IMR-90 (cell line): ENCODE measurements at regions not wholly inside any gene's neighbourhood (a gene's known extent, or its start where the extent isn't known, plus 50 kb on each side); places are given as distances from the start of the nearest gene placed in this dataset.

Experiments
- ATAC-seq: fragments of 200-7000 bp; cut with Tn5 transposase; 2 replicates; pipeline ENCODE4 v1.9.1; 2020; ENCODE audit warnings: low read depth, mild to moderate bottlenecking, moderate library complexity
- BruUV-seq: library from RNA; stranded (reverse); fragments of 400-500 nt; replicated peaks from 2 replicates; lab custom pipeline; 2021; lab: Mats Ljungman, UMichigan
- CTCF ChIA-PET: fragments of 300-600 bp; formaldehyde crosslinking; extraction: SDS; loops from one replicate; lab custom pipeline; 2021; ENCODE audit warnings: antibody characterized with exemption; lab: Yijun Ruan, JAX
- POLR2A ChIA-PET: fragments of 300-600 bp; sonication (Branson Sonifier 250); formaldehyde crosslinking; loops from one replicate; lab custom pipeline; 2022; ENCODE audit warnings: antibody characterized with exemption; ENCODE audit not compliant: unreplicated experiment; lab: Charles Lee
- DNase-seq: peaks from one replicate; pipeline ENCODE4 v3.0.0; 2013
- H2AFZ ChIP-seq: replicated peaks from 2 replicates; pipeline ENCODE3; 2013; ENCODE audit warnings: low read length, mild to moderate bottlenecking; ENCODE audit not compliant: poor library complexity
- H2AK5ac ChIP-seq: 2 replicates; pipeline ENCODE4 v1.6.1; 2013; ENCODE audit warnings: low read depth, low read length, inconsistent platforms
- H2AK9ac ChIP-seq: replicated peaks from 2 replicates; pipeline ENCODE3; 2013; ENCODE audit warnings: mild to moderate bottlenecking, low read depth, low read length, moderate library complexity; ENCODE audit not compliant: poor library complexity
- H2BK120ac ChIP-seq: 2 replicates; pipeline ENCODE4 v1.6.1; 2013; ENCODE audit warnings: low read depth, low read length, inconsistent platforms
- H2BK15ac ChIP-seq: 3 replicates; pipeline ENCODE4 v1.6.1; 2013; ENCODE audit warnings: low read depth, low read length, inconsistent platforms
- H2BK20ac ChIP-seq: 2 replicates; pipeline ENCODE4 v1.6.1; 2013; ENCODE audit warnings: low read depth, mild to moderate bottlenecking, inconsistent platforms, low read length, moderate library complexity
- H2BK5ac ChIP-seq: 2 replicates; pipeline ENCODE4 v1.6.1; 2013; ENCODE audit warnings: mild to moderate bottlenecking, low read depth, low read length, inconsistent platforms; ENCODE audit not compliant: poor library complexity, severe bottlenecking
- H3K14ac ChIP-seq: replicated peaks from 2 replicates; pipeline ENCODE4 v1.6.1; 2013; ENCODE audit warnings: low read depth, low read length, inconsistent platforms
- H3K18ac ChIP-seq: 2 replicates; pipeline ENCODE4 v1.6.1; 2013; ENCODE audit warnings: low read depth, low read length, control low read depth
- H3K23ac ChIP-seq: 2 replicates; pipeline ENCODE4 v1.6.1; 2013; ENCODE audit warnings: low read depth, low read length, inconsistent platforms
- H3K27ac ChIP-seq: 2 replicates; pipeline ENCODE4 v1.5.1; 2013; ENCODE audit warnings: mild to moderate bottlenecking, control low read depth, low read length; ENCODE audit not compliant: insufficient read depth
- H3K27me3 ChIP-seq: 2 replicates; pipeline ENCODE4 v1.6.1; 2013; ENCODE audit warnings: low read length; ENCODE audit not compliant: control insufficient read depth, insufficient read depth
- H3K36me3 ChIP-seq: 2 replicates; pipeline ENCODE4 v1.6.1; 2013; ENCODE audit warnings: low read length, mixed read lengths; ENCODE audit not compliant: control insufficient read depth, insufficient read depth
- H3K4ac ChIP-seq: 2 replicates; pipeline ENCODE4 v1.6.1; 2013; ENCODE audit warnings: low read depth, low read length, inconsistent platforms
- H3K4me1 ChIP-seq: 2 replicates; pipeline ENCODE4 v1.6.1; 2013; ENCODE audit warnings: low read length, mixed read lengths; ENCODE audit not compliant: control insufficient read depth, insufficient read depth
- H3K4me2 ChIP-seq: 2 replicates; pipeline ENCODE4 v1.6.1; 2013; ENCODE audit warnings: low read depth, mild to moderate bottlenecking, control low read depth, low read length, moderate library complexity
- H3K4me3 ChIP-seq: 2 replicates; pipeline ENCODE4 v1.5.1; 2013; ENCODE audit warnings: low read depth, mild to moderate bottlenecking, control low read depth, low read length, moderate library complexity; ENCODE audit not compliant: insufficient read depth
- H3K56ac ChIP-seq: 2 replicates; pipeline ENCODE4 v1.6.1; 2013; ENCODE audit warnings: low read length, inconsistent platforms; ENCODE audit not compliant: insufficient read depth; ENCODE audit errors: extremely low read depth
- H3K79me1 ChIP-seq, 2 experiments: 2 replicates each; pipeline ENCODE4 v1.6.1; 2013; ENCODE audit warnings: low read length in 2 of 2, inconsistent platforms in 1 of 2, low read depth in 1 of 2
- H3K9ac ChIP-seq: 2 replicates; pipeline ENCODE4 v1.6.1; 2013; ENCODE audit warnings: low read depth, low read length, control low read depth
- H3K9me1 ChIP-seq: 2 replicates; pipeline ENCODE4 v1.6.1; 2013; ENCODE audit warnings: low read length, inconsistent platforms; ENCODE audit not compliant: insufficient read depth
- H3K9me3 ChIP-seq: 2 replicates; pipeline ENCODE4 v1.6.1; 2013; ENCODE audit warnings: low read length; ENCODE audit not compliant: control insufficient read depth, insufficient read depth
- H4K20me1 ChIP-seq: 2 replicates; pipeline ENCODE4 v1.6.1; 2013; ENCODE audit warnings: low read length, inconsistent platforms; ENCODE audit not compliant: insufficient read depth
- H4K5ac ChIP-seq: 2 replicates; pipeline ENCODE4 v1.6.1; 2013; ENCODE audit warnings: mild to moderate bottlenecking, low read depth, low read length, control low read depth
- H4K8ac ChIP-seq, 2 experiments: 2 replicates each; pipeline ENCODE4 v1.6.1; 2013; ENCODE audit warnings: low read depth in 2 of 2, low read length in 2 of 2, control low read depth in 1 of 2, inconsistent platforms in 1 of 2
- H4K91ac ChIP-seq: 2 replicates; pipeline ENCODE4 v1.6.1; 2013; ENCODE audit warnings: low read depth, low read length, inconsistent platforms; ENCODE audit not compliant: insufficient read depth
- BHLHE40 ChIP-seq: fragments of 150-350 bp; IDR thresholded peaks from 2 replicates; pipeline ENCODE4 v1.6.1; 2016; ENCODE audit warnings: mild to moderate bottlenecking, low read depth, low read length
- FOS ChIP-seq: fragments of 150-350 bp; IDR thresholded peaks from 2 replicates; pipeline ENCODE4 v1.6.1; 2016; ENCODE audit warnings: low read depth, low read length
- MAZ ChIP-seq: IDR thresholded peaks from 2 replicates; pipeline ENCODE4 v1.6.1; 2012; ENCODE audit warnings: low read depth, mild to moderate bottlenecking, low read length, improper control_type of control experiment, moderate library complexity, borderline replicate concordance
- MXI1 ChIP-seq: IDR thresholded peaks from 2 replicates; pipeline ENCODE4 v1.6.1; 2012; ENCODE audit warnings: low read depth, mild to moderate bottlenecking, low read length, moderate library complexity, borderline replicate concordance
- RAD21 ChIP-seq: IDR thresholded peaks from 2 replicates; pipeline ENCODE4 v1.6.1; 2012; ENCODE audit warnings: low read length, improper control_type of control experiment
- RCOR1 ChIP-seq: IDR thresholded peaks from 2 replicates; pipeline ENCODE4 v1.6.1; 2012; ENCODE audit warnings: mild to moderate bottlenecking, low read length, improper control_type of control experiment; ENCODE audit not compliant: insufficient replicate concordance
- WGBS, 2 experiments: methylation state at CpG; one replicate each; pipeline versions ENCODE4 v1.1.5 to v1.1.7; 2013; ENCODE audit warnings: missing lambda C conversion rate in 2 of 2; ENCODE audit not compliant: insufficient read length in 1 of 2; ENCODE audit errors: extremely low coverage in 2 of 2; 5-methylcytosine and 5-hydroxymethylcytosine counted together
- dilution Hi-C: fragments of 300-500 bp; cut with HindIII; formaldehyde crosslinking; loops from one replicate; pipeline ENCODE4 v1.14.3; 2018; ENCODE audit warnings: low sequenced_read_pairs; ENCODE audit not compliant: unreplicated experiment
- in situ Hi-C: fragments of 300-500 bp; cut with MboI; formaldehyde crosslinking; loops from 3 replicates; pipeline ENCODE4 v1.14.3; 2019; ENCODE audit warnings: low sequenced_read_pairs, inconsistent platforms, mixed read lengths
- intact Hi-C: fragments of 100-400 bp; cut with micrococcal nuclease; formaldehyde crosslinking; loops from 2 replicates; pipeline ENCODE4 v1.10.0; 2022
- TF ChIP-seq, protein P1 (sequence below): fragments of 150-350 bp; IDR thresholded peaks from 2 replicates; pipeline ENCODE4 v1.6.1; 2016; ENCODE audit warnings: low read depth, mild to moderate bottlenecking, low read length, moderate library complexity, borderline replicate concordance
- TF ChIP-seq, protein P2 (sequence below): conservative IDR thresholded peaks from 2 replicates; pipeline ENCODE4 v1.5.1; 2012; ENCODE audit warnings: mild to moderate bottlenecking, low read depth, low read length, improper control_type of control experiment

GRCh38 chr1:220958234-220958633 lies 79.0 kb downstream of the HLX start:
- 0 out of 2 replicates have a peak overlapping the region, but pooled peaks have one; percentile 41 for H3K56ac ChIP-seq
- in situ Hi-C loops = no loop called here
- 0 out of 2 replicates have a peak overlapping the region, but pooled peaks have one; percentile 33 for H3K23ac ChIP-seq
- H3K9me1 ChIP-seq = no peaks in the 10 kb centered on the region; the same call in 1 of the 2 replicates
- ATAC-seq = no peak
- H2BK15ac ChIP-seq = peak overlapping the region; percentile 98; the same call in 2 of the 3 replicates
- peak overlapping the region in 1 of 2 experiments; percentile 4; a peak in 1 of 4 replicates for H4K8ac ChIP-seq
- ChIA-PET CTCF (interaction anchor here (1.0 kb wide), 1 partner anchor 11 kb away, joined by 4 read pairs; no protein-coding TSS in a partner anchor), POLR2A (no interaction called here)
- no peak overlapping the region for H2AK9ac ChIP-seq
- no peaks in the 10 kb centered on the region for H3K36me3 ChIP-seq
- H2AFZ ChIP-seq = no peak overlapping the region
- H4K5ac ChIP-seq = peak overlapping the region; percentile 27; the same call in 1 of the 2 replicates
- no peak overlapping the region for H3K9ac ChIP-seq
- H2BK5ac ChIP-seq = peak overlapping the region; percentile 85
- H3K4me1 ChIP-seq = peaks cover 4% of the 10 kb centered on the region
- H3K18ac ChIP-seq = peak overlapping the region; percentile 79; the same call in 1 of the 2 replicates
- intact Hi-C loops = loop anchor here (5.0 kb wide), 1 partner anchor 76 kb away; no protein-coding TSS in a partner anchor
- H3K27ac ChIP-seq = no peak overlapping the region
- H2AK5ac ChIP-seq = peak overlapping the region; percentile 72
- BruUV-seq = no TSS peak
- peak overlapping the region; percentile 90 for H4K91ac ChIP-seq
- no CpG with 5 or more reads among the region's 1 CpG for WGBS, 2 experiments
- 0 out of 2 replicates have a peak overlapping the region, but pooled peaks have one; percentile 25 for H3K14ac ChIP-seq
- H4K20me1 ChIP-seq = no peaks in the 10 kb centered on the region
- H3K9me3 ChIP-seq = no peaks in the 10 kb centered on the region
- DNase-seq = no peak
- dilution Hi-C loops = no loop called here
- H3K27me3 ChIP-seq = no peaks in the 10 kb centered on the region
- H3K4ac ChIP-seq = peak overlapping the region; percentile 94
- TF ChIP-seq, protein P1, sequence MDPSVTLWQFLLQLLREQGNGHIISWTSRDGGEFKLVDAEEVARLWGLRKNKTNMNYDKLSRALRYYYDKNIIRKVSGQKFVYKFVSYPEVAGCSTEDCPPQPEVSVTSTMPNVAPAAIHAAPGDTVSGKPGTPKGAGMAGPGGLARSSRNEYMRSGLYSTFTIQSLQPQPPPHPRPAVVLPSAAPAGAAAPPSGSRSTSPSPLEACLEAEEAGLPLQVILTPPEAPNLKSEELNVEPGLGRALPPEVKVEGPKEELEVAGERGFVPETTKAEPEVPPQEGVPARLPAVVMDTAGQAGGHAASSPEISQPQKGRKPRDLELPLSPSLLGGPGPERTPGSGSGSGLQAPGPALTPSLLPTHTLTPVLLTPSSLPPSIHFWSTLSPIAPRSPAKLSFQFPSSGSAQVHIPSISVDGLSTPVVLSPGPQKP = no peak
- TF ChIP-seq, protein P2, sequence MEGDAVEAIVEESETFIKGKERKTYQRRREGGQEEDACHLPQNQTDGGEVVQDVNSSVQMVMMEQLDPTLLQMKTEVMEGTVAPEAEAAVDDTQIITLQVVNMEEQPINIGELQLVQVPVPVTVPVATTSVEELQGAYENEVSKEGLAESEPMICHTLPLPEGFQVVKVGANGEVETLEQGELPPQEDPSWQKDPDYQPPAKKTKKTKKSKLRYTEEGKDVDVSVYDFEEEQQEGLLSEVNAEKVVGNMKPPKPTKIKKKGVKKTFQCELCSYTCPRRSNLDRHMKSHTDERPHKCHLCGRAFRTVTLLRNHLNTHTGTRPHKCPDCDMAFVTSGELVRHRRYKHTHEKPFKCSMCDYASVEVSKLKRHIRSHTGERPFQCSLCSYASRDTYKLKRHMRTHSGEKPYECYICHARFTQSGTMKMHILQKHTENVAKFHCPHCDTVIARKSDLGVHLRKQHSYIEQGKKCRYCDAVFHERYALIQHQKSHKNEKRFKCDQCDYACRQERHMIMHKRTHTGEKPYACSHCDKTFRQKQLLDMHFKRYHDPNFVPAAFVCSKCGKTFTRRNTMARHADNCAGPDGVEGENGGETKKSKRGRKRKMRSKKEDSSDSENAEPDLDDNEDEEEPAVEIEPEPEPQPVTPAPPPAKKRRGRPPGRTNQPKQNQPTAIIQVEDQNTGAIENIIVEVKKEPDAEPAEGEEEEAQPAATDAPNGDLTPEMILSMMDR = no peak
- no peak for TF ChIP-seq MAZ
- no peak for TF ChIP-seq RAD21
- no peak for TF ChIP-seq FOS
- TF ChIP-seq MXI1 = no peak
- no peak for TF ChIP-seq RCOR1
- TF ChIP-seq BHLHE40 = no peak
- no peaks in the 10 kb centered on the region for H3K79me1 ChIP-seq
- H3K4me2 ChIP-seq = no peak overlapping the region
- peak overlapping the region; percentile 95 for H2BK20ac ChIP-seq
- no peak overlapping the region for H3K4me3 ChIP-seq
- H2BK120ac ChIP-seq = peak overlapping the region; percentile 96
